ENCODE measurements at regions not wholly inside any gene's neighbourhood (a gene's known extent, or its start where the extent isn't known, plus 50 kb on each side); places are given as distances from the start of the nearest gene placed in this dataset.

DNA sequence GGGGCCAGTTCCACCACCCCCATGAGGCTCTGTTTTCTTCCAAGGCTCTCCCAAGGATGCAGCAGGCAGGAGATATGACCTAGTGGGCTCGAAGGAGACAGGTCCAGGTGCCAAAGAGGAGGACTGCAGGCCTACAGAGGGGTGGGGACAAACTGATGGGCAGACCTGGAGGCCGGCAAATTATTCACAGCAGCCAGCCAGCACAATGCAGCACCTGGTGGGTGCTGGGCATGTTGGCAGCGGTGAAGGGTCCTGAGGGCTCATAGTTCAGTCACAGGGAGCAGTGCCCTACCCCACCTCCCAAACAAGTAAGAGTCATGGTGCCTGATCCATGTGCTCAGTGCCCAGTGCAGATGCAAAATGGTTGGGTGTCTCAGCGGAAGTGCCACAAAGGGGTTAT lies 171.7 kb downstream of the ABHD5 start:
- TF ChIP-seq, protein P1, sequence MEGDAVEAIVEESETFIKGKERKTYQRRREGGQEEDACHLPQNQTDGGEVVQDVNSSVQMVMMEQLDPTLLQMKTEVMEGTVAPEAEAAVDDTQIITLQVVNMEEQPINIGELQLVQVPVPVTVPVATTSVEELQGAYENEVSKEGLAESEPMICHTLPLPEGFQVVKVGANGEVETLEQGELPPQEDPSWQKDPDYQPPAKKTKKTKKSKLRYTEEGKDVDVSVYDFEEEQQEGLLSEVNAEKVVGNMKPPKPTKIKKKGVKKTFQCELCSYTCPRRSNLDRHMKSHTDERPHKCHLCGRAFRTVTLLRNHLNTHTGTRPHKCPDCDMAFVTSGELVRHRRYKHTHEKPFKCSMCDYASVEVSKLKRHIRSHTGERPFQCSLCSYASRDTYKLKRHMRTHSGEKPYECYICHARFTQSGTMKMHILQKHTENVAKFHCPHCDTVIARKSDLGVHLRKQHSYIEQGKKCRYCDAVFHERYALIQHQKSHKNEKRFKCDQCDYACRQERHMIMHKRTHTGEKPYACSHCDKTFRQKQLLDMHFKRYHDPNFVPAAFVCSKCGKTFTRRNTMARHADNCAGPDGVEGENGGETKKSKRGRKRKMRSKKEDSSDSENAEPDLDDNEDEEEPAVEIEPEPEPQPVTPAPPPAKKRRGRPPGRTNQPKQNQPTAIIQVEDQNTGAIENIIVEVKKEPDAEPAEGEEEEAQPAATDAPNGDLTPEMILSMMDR (IDR thresholded peaks at IDR 0.05 in 4 of 5, conservative IDR thresholded peaks at IDR 0.05 in 1 of 5), result no peak
- no peak for TF ChIP-seq POLR2A (IDR thresholded peaks at IDR 0.05)

Measured in gastrocnemius medialis (tissue), 4 donors.